ENCODE measurements at regions not wholly inside any gene's neighbourhood (a gene's known extent, or its start where the extent isn't known, plus 50 kb on each side); places are given as distances from the start of the nearest gene placed in this dataset.

DNA sequence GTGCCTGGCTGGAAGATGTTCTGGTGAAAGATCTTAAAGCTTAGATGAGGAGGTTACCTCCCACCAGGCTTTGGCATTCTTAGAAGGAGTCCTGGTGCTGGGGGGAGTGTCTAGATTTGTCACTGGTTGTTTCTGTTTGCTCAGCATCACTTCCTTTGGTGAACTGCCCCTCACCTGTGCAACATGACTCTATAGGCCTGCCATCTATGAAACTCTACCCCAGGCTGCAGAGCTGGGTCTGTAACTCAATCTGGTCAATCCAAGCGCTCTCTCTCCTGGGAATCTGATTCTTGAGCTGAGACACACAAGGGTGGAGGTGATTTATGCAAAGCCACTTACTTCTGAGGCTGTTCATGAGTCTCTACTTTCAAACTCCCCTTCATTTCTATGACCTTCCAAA is 399.4 kb downstream of the NPIPA7 start:
- TF ChIP-seq, protein P1, sequence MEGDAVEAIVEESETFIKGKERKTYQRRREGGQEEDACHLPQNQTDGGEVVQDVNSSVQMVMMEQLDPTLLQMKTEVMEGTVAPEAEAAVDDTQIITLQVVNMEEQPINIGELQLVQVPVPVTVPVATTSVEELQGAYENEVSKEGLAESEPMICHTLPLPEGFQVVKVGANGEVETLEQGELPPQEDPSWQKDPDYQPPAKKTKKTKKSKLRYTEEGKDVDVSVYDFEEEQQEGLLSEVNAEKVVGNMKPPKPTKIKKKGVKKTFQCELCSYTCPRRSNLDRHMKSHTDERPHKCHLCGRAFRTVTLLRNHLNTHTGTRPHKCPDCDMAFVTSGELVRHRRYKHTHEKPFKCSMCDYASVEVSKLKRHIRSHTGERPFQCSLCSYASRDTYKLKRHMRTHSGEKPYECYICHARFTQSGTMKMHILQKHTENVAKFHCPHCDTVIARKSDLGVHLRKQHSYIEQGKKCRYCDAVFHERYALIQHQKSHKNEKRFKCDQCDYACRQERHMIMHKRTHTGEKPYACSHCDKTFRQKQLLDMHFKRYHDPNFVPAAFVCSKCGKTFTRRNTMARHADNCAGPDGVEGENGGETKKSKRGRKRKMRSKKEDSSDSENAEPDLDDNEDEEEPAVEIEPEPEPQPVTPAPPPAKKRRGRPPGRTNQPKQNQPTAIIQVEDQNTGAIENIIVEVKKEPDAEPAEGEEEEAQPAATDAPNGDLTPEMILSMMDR (IDR thresholded peaks at IDR 0.05; ENCODE audit: low read length) = no peak
- TF ChIP-seq EZH2phosphoT487 (IDR thresholded peaks at IDR 0.05; ENCODE audit: low read length) = no peak
- TF ChIP-seq EZH2 (optimal IDR thresholded peaks at IDR 0.05; ENCODE audit: low read depth, low read length) = no peak
